Brain microvascular endothelial cell (primary cell): ENCODE measurements at regions not wholly inside any gene's neighbourhood (a gene's known extent, or its start where the extent isn't known, plus 50 kb on each side); places are given as distances from the start of the nearest gene placed in this dataset.

ENCODE experiments used
- DNase-seq: peaks from one replicate; pipeline ENCODE4 v3.0.0-alpha.2; 2020
- H3K27ac ChIP-seq: fragments of 250-450 bp; sonication (Bioruptor Pico); 2 replicates; pipeline ENCODE4 v1.5.1; 2020; ENCODE audit warnings: mild to moderate bottlenecking, moderate library complexity
- H3K27me3 ChIP-seq: fragments of 250-450 bp; sonication (Bioruptor Pico); replicated peaks from 2 replicates; pipeline ENCODE4 v1.5.1; 2020; ENCODE audit warnings: mild to moderate bottlenecking
- H3K36me3 ChIP-seq: fragments of 250-450 bp; sonication (Bioruptor Pico); replicated peaks from 2 replicates; pipeline ENCODE4 v1.5.1; 2020; ENCODE audit warnings: mild to moderate bottlenecking
- H3K4me3 ChIP-seq: 2 replicates; pipeline ENCODE4 v1.5.1; 2011; ENCODE audit warnings: low read depth, mild to moderate bottlenecking, control low read depth, low read length, moderate library complexity
- in situ Hi-C: cut with HindIII; loops from 2 replicates; pipeline ENCODE4 v1.10.0; 2017; ENCODE audit warnings: low sequenced_read_pairs, low pct_ligation_motif_present
- TF ChIP-seq, protein P1 (sequence below): IDR thresholded peaks from 2 replicates; pipeline ENCODE4 v1.5.1; 2011; ENCODE audit warnings: low read depth, mild to moderate bottlenecking, moderate library complexity, low read length, control low read depth, inconsistent platforms; ENCODE audit errors: missing control alignments

GRCh38 chr1:34405266-34405959 lies 228.7 kb downstream of the C1orf94 start:
- H3K36me3 ChIP-seq: no peaks in the 10 kb centered on the region
- H3K27me3 ChIP-seq: no peaks in the 10 kb centered on the region
- TF ChIP-seq, protein P1, sequence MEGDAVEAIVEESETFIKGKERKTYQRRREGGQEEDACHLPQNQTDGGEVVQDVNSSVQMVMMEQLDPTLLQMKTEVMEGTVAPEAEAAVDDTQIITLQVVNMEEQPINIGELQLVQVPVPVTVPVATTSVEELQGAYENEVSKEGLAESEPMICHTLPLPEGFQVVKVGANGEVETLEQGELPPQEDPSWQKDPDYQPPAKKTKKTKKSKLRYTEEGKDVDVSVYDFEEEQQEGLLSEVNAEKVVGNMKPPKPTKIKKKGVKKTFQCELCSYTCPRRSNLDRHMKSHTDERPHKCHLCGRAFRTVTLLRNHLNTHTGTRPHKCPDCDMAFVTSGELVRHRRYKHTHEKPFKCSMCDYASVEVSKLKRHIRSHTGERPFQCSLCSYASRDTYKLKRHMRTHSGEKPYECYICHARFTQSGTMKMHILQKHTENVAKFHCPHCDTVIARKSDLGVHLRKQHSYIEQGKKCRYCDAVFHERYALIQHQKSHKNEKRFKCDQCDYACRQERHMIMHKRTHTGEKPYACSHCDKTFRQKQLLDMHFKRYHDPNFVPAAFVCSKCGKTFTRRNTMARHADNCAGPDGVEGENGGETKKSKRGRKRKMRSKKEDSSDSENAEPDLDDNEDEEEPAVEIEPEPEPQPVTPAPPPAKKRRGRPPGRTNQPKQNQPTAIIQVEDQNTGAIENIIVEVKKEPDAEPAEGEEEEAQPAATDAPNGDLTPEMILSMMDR: no peak
- DNase-seq: no peak
- H3K4me3 ChIP-seq: no peak overlapping the region
- in situ Hi-C loops: no loop called here
- H3K27ac ChIP-seq: no peak overlapping the region

DNA sequence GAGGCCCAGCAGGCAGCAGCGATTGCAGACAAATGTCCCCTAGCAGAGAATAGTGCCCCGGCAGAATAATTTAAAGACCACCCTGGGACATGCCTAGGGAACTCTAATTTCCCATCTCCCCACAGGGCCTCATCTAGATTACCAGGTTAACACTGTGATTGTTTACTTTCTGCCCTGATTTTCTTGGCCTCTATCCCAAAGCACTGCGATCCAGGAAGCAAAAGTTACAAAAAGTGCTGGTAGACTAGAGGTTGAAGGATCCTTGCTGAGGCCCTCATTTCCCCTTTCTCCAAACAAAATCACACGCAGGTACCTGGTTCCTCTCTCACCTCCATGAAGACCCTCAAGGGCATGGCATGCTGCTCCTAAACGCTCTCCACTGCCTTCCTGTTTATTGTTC lies 229.7 kb downstream of the C1orf94 start:
- H3K4me3 ChIP-seq: no peak overlapping the region
- in situ Hi-C loops: no loop called here

DNA sequence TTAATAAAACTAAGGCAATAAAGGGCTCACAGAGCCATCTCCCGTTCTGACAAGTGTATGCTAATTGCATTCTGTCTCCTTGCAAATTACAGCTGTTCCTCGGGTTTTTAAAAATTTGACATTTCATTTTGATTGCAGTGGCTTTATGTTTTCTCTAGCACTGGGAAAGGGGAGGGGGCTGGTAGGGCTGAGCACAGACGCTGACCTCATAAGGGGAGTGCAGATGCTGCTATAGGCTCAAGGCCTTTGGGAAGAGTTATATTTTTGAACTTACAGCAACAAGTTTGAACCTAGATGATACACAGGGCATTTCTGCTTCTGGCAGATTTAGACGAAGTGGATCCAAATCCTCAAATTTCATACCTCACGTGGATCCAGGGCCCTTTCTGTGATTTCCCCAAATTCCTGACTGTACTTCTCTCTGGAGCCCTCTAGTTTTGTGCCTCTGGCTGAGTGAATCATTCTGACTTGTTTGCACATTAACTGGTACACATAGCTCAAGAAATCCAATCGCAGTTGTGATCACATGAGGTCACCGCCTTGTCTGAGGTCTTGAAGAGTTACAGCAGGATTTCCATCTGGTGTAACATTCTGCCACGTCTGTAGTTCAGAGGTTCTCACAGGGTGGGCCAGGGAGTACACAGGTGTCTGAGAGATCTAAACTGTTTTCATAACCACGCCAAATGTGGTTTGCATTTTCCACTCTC lies 230.3 kb downstream of the C1orf94 start:
- Histone ChIP-seq H3K27ac (no peak overlapping the region), H3K36me3 (no peaks in the 10 kb centered on the region), H3K4me3 (no peak overlapping the region), H3K27me3 (no peaks in the 10 kb centered on the region)
- no peak for DNase-seq
- in situ Hi-C loops: no loop called here
- TF ChIP-seq, protein P1: no peak

More for the DNA sequence above, 229.7 kb downstream of the C1orf94 start:
- Histone ChIP-seq H3K36me3 (no peaks in the 10 kb centered on the region), H3K27me3 (no peaks in the 10 kb centered on the region), H3K27ac (no peak overlapping the region)
- TF ChIP-seq, protein P1: no peak
- no peak for DNase-seq

- no peaks in the 10 kb centered on the region for H3K36me3 ChIP-seq
- TF ChIP-seq, protein P1: no peak
- H3K27ac ChIP-seq: no peak overlapping the region
- H3K4me3 ChIP-seq: no peak overlapping the region
- H3K27me3 ChIP-seq: no peaks in the 10 kb centered on the region
- DNase-seq: no peak
- in situ Hi-C loops: no loop called here
Observed at GRCh38 chr1:34408011-34408410, 231.3 kb downstream of the C1orf94 start.

GRCh38 chr1:34409689-34410229 lies 233.1 kb downstream of the C1orf94 start:
- Histone ChIP-seq H3K36me3 (no peaks in the 10 kb centered on the region), H3K4me3 (no peak overlapping the region), H3K27ac (no peak overlapping the region), H3K27me3 (no peaks in the 10 kb centered on the region)
- DNase-seq: no peak
- TF ChIP-seq, protein P1: no peak
- in situ Hi-C loops: no loop called here
